Endothelial cell (in vitro differentiated cells): ENCODE measurements at regions not wholly inside any gene's neighbourhood (a gene's known extent, or its start where the extent isn't known, plus 50 kb on each side); places are given as distances from the start of the nearest gene placed in this dataset.

ENCODE experiments used
- DNase-seq: peaks from one replicate; pipeline ENCODE4 v3.0.0; 2021; ENCODE audit warnings: low spot score
- H3K27ac Mint-ChIP-seq: one replicate; pipeline ENCODE4 v1.8.0; 2021; ENCODE audit warnings: mixed read lengths, inconsistent platforms; ENCODE audit not compliant: unreplicated experiment
- H3K27me3 Mint-ChIP-seq: one replicate; pipeline ENCODE4 v1.8.0; 2021; ENCODE audit warnings: mild to moderate bottlenecking, moderate library complexity, mixed read lengths, inconsistent platforms; ENCODE audit not compliant: unreplicated experiment
- H3K36me3 Mint-ChIP-seq: one replicate; pipeline ENCODE4 v1.8.0; 2021; ENCODE audit warnings: mild to moderate bottlenecking, low read depth, mixed read lengths, inconsistent platforms; ENCODE audit not compliant: unreplicated experiment
- H3K4me1 Mint-ChIP-seq: one replicate; pipeline ENCODE4 v1.8.0; 2021; ENCODE audit warnings: mild to moderate bottlenecking, mixed read lengths, inconsistent platforms; ENCODE audit not compliant: unreplicated experiment
- H3K4me3 Mint-ChIP-seq: one replicate; pipeline ENCODE4 v1.8.0; 2021; ENCODE audit warnings: mild to moderate bottlenecking, mixed read lengths, inconsistent platforms; ENCODE audit not compliant: unreplicated experiment
- H3K9me3 Mint-ChIP-seq: one replicate; pipeline ENCODE4 v1.8.0; 2021; ENCODE audit warnings: mixed read lengths, inconsistent platforms; ENCODE audit not compliant: unreplicated experiment
- TF ChIP-seq, protein P1 (sequence below): fragments of 200-600 bp; sonication (generic); IDR thresholded peaks from one replicate; pipeline ENCODE4 v1.5.0; 2021; ENCODE audit warnings: antibody characterized with exemption; ENCODE audit not compliant: unreplicated experiment

DNA sequence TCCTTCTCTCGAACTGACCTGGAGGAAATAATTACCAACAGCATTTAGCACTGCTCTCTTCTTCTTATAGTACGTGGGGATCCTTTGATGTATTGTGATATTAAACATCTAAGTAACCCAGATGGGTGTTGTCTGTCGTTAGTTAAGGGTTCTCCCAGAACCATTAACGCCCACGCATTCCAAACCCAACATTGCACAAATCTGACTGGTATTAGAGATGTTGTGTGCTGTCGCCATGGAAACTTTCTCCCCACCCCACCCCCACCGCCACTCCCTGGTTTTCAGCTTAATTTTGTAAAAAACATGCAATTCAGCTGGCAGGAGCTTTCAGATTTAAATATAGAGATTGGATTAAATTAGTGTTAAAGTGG, 1495.2 kb downstream of the TBC1D22A start:
- Mint-ChIP-seq H3K27ac (no peak overlapping the region), H3K4me1 (no peaks in the 10 kb centered on the region), H3K27me3 (peaks cover 3% of the 10 kb centered on the region), H3K9me3 (no peaks in the 10 kb centered on the region), H3K4me3 (no peak overlapping the region), H3K36me3 (no peaks in the 10 kb centered on the region)
- TF ChIP-seq, protein P1, sequence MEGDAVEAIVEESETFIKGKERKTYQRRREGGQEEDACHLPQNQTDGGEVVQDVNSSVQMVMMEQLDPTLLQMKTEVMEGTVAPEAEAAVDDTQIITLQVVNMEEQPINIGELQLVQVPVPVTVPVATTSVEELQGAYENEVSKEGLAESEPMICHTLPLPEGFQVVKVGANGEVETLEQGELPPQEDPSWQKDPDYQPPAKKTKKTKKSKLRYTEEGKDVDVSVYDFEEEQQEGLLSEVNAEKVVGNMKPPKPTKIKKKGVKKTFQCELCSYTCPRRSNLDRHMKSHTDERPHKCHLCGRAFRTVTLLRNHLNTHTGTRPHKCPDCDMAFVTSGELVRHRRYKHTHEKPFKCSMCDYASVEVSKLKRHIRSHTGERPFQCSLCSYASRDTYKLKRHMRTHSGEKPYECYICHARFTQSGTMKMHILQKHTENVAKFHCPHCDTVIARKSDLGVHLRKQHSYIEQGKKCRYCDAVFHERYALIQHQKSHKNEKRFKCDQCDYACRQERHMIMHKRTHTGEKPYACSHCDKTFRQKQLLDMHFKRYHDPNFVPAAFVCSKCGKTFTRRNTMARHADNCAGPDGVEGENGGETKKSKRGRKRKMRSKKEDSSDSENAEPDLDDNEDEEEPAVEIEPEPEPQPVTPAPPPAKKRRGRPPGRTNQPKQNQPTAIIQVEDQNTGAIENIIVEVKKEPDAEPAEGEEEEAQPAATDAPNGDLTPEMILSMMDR = no peak
- no peak for DNase-seq

DNA sequence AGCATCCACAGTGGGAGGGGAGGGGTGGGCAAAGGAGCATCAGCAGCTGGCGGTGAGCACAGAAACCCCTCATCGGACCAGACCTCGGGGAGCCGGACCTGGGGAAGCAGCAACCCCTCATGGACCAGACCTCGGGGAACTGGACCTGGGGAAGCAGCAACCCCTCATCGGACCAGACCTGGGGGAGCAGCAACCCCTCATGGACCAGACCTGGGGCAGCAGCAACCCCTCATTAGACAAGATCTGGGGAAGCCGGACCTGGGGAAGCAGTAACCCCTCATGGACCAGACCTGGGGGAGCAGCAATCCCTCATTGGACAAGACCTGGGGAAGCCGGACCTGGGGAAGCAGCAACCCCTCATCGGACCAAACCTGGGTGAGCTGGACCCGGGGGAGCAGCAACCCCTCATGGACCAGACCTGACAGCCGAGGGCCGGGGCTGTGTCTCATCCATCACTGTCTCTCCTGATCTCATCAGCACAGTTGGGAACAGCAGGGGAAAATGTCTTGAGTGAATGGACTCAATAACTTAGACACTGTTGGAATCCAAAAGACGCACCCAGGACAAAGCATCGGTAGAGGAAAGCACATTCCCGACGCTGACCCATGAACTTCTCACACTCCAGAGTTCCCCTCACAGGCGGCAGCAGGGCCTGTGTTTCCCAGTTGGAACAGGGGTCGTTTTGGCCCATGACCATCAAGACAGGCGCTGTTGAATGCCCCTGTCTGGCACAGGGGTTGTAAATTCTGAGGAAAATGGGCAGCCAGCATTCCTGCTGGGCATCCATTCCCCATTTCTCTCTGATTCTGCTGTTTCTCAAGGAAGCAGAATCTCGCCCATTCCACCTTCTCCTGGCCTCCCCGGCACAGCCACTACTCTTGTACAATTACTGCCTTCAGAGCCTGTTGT, 1494.6 kb downstream of the TBC1D22A start:
- no peaks in the 10 kb centered on the region for H3K4me1 Mint-ChIP-seq
- no peaks in the 10 kb centered on the region for H3K36me3 Mint-ChIP-seq
- DNase-seq = no peak
- no peak overlapping the region for H3K27ac Mint-ChIP-seq
- no peak overlapping the region for H3K4me3 Mint-ChIP-seq
- peaks cover 3% of the 10 kb centered on the region for H3K27me3 Mint-ChIP-seq
- no peaks in the 10 kb centered on the region for H3K9me3 Mint-ChIP-seq
- TF ChIP-seq, protein P1 = no peak

DNA sequence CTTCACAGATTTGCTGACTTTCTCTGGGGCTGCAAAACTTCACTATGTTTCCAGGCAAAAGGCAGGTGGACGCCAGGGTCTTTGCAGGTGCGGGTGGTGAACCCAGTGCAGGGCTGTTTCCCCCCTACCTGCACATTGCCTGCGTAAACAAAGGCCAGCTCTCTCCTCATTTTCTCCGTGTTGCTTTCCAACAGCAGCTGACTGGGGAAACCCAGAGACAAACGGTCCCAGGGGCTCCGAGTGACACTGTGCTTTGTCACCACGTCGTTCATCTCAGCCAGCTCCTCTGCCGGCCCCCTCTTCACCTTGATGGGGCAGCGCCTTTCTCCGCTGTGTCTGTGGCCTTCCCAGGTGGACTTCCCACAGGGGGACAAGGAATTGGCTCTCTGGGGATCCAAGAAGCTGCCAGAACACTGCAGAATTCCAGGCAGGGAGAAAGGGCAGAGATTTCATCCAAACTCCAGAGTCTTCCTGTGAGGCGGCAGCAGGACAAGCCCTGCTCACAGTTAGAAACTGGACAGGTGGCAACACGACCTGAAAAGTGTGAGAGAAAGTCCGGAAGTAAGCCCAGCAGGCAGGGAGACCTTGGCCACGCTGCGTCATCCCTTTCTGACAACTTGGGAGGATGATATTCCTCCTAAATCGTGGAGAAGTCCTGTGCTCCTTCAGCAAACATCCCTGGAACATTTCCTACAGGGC, 1493.7 kb downstream of the TBC1D22A start:
- H3K4me3 Mint-ChIP-seq = no peak overlapping the region
- no peaks in the 10 kb centered on the region for H3K36me3 Mint-ChIP-seq
- TF ChIP-seq, protein P1 = no peak
- no peaks in the 10 kb centered on the region for H3K9me3 Mint-ChIP-seq
- H3K27me3 Mint-ChIP-seq = peaks cover 6% of the 10 kb centered on the region
- no peak for DNase-seq
- no peaks in the 10 kb centered on the region for H3K4me1 Mint-ChIP-seq
- no peak overlapping the region for H3K27ac Mint-ChIP-seq

DNA sequence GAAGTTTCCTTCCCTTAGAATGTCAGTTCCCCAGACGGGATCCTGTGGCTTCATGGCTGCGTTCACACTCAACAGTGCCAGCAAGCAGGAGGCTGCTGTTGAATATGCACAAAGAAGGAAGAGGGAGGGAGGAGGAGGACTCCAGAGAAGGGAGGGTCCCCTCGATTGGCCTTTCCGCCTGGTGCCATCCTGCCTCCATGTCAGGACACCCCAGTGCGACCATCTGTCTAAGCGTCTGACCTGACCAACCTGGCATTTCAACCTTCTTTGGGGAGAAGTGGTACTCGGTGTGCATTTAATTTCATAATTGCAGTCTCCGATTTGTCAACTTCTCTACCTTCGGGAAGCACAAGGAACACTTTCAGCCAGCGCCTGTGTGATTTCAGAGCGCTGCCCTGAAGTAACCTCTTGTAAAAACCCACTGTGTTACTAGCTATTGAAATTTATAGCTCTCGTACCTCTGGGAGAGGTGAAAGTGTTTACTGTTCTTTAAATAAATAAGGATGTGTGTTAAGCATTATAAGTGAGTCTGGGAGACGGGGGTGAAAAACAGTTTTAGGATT, 1491.9 kb downstream of the TBC1D22A start:
- Mint-ChIP-seq H3K9me3 (no peaks in the 10 kb centered on the region), H3K27me3 (peaks cover 6% of the 10 kb centered on the region), H3K4me3 (no peak overlapping the region), H3K4me1 (no peaks in the 10 kb centered on the region), H3K27ac (no peak overlapping the region), H3K36me3 (no peaks in the 10 kb centered on the region)
- TF ChIP-seq, protein P1 = no peak
- no peak for DNase-seq

DNA sequence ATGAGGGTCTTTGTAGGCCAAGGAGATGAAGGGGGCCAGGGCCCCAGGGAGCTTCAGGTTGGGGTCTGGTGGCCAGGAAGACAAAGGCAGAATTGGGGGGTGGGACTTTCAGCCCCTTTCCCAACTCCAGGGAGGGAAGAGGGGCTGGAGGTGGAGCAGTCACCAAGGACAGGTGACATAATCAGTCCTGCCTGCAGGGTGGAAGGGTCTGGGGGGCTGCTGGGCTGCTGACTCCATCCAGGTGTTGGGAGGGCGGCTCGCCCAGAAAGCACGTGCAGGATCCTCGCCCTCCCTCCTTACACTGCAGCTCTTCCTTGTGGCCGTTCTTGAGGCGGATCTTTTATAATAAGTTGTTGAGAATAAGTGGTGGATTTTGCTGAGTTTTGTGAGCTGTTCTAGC, 1491.1 kb downstream of the TBC1D22A start:
- Mint-ChIP-seq H3K27ac (peak overlapping the region; percentile 52), H3K9me3 (no peaks in the 10 kb centered on the region), H3K4me3 (no peak overlapping the region), H3K27me3 (peaks cover 4% of the 10 kb centered on the region), H3K4me1 (no peaks in the 10 kb centered on the region), H3K36me3 (no peaks in the 10 kb centered on the region)
- TF ChIP-seq, protein P1 = no peak
- DNase-seq = no peak
